HEK293T (cell line): ENCODE measurements at regions not wholly inside any gene's neighbourhood (a gene's known extent, or its start where the extent isn't known, plus 50 kb on each side); places are given as distances from the start of the nearest gene placed in this dataset.
A peak's percentile ranks its signal among the peaks of the same experiment; 100 is the strongest.

Experiments
- CTCF ChIA-PET: fragments of 350-600 bp; formaldehyde crosslinking; extraction: SDS; loops from one replicate; lab custom pipeline; 2021; ENCODE audit warnings: antibody characterized with exemption, inconsistent platforms; lab: Yijun Ruan, JAX
- POLR2A ChIA-PET: fragments of 350-600 bp; formaldehyde crosslinking; extraction: SDS; loops from one replicate; lab custom pipeline; 2020; ENCODE audit warnings: antibody characterized with exemption, inconsistent platforms; lab: Yijun Ruan, JAX
- DNase-seq: peaks from one replicate; pipeline ENCODE4 v3.0.0; 2012; ENCODE audit warnings: mixed read lengths; ENCODE audit errors: extremely low spot score
- ARNT ChIP-seq: fragments of 450-650 bp; IDR thresholded peaks from 2 replicates; pipeline ENCODE4 v1.6.1; 2017; ENCODE audit warnings: mild to moderate bottlenecking
- BHLHE40 ChIP-seq: fragments of 450-650 bp; IDR thresholded peaks from 2 replicates; pipeline ENCODE4 v1.6.1; 2016; ENCODE audit warnings: mild to moderate bottlenecking, moderate library complexity, borderline replicate concordance
- CTBP1 ChIP-seq: fragments of 450-650 bp; IDR thresholded peaks from 2 replicates; pipeline ENCODE4 v1.6.1; 2016; ENCODE audit warnings: borderline replicate concordance
- ELF4 ChIP-seq: fragments of 450-650 bp; IDR thresholded peaks from 2 replicates; pipeline ENCODE4 v1.6.1; 2017; ENCODE audit warnings: antibody characterized with exemption
- FOXA1 ChIP-seq: fragments of 450-650 bp; IDR thresholded peaks from 2 replicates; pipeline ENCODE4 v1.6.1; 2016; ENCODE audit warnings: mild to moderate bottlenecking
- FOXK2 ChIP-seq: fragments of 450-650 bp; IDR thresholded peaks from 2 replicates; pipeline ENCODE4 v1.6.1; 2016; ENCODE audit warnings: mild to moderate bottlenecking
- FOXM1 ChIP-seq: fragments of 450-650 bp; IDR thresholded peaks from 2 replicates; pipeline ENCODE4 v1.6.1; 2017; ENCODE audit warnings: mild to moderate bottlenecking, borderline replicate concordance
- HDGF ChIP-seq: fragments of 450-650 bp; IDR thresholded peaks from 2 replicates; pipeline ENCODE4 v1.6.1; 2017; ENCODE audit warnings: antibody characterized with exemption, borderline replicate concordance
- L3MBTL2 ChIP-seq: fragments of 450-650 bp; conservative IDR thresholded peaks from 2 replicates; pipeline ENCODE4 v1.6.1; 2016; ENCODE audit warnings: mild to moderate bottlenecking
- LEF1 ChIP-seq: fragments of 450-650 bp; IDR thresholded peaks from 2 replicates; pipeline ENCODE4 v1.6.1; 2017; ENCODE audit warnings: mild to moderate bottlenecking, borderline replicate concordance
- NFRKB ChIP-seq: fragments of 450-650 bp; IDR thresholded peaks from 2 replicates; pipeline ENCODE4 v1.6.1; 2016; ENCODE audit warnings: mild to moderate bottlenecking, moderate library complexity
- SP1 ChIP-seq: fragments of 450-650 bp; IDR thresholded peaks from 2 replicates; pipeline ENCODE4 v1.6.1; 2017
- SUZ12 ChIP-seq: fragments of 450-650 bp; IDR thresholded peaks from 2 replicates; pipeline ENCODE4 v1.6.1; 2016; ENCODE audit warnings: mild to moderate bottlenecking
- TARDBP ChIP-seq: fragments of 450-650 bp; IDR thresholded peaks from 2 replicates; pipeline ENCODE4 v1.6.1; 2016
- ZNF384 ChIP-seq: fragments of 450-650 bp; IDR thresholded peaks from 2 replicates; pipeline ENCODE4 v1.6.1; 2016
- TF ChIP-seq, protein P1 (sequence below): fragments of 450-650 bp; IDR thresholded peaks from 2 replicates; pipeline ENCODE4 v1.6.1; 2016

DNA sequence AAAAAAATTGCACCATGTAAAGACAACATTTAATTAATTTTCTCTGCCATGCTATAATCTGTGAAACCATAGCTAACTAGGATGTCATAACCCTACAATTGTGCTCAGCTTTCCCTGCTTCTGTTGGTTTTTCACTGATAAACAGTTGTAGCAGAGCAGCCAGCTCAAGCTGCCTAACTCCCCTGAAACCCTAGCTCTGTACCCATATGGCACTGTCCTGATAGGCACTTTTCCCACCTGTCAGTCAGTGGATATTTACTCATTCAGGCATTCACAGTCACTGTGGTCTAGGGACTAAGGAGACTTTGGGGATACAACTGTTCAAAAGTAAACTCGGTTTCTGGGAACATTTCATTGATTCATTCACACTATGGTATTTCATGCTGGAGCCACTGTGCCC, 407.0 kb downstream of the DSEL start:
- CTCF ChIA-PET = no interaction called here
- POLR2A ChIA-PET = no interaction called here
- no peak for DNase-seq
- no peak for TF ChIP-seq SP1
- TF ChIP-seq CTBP1 = no peak

DNA sequence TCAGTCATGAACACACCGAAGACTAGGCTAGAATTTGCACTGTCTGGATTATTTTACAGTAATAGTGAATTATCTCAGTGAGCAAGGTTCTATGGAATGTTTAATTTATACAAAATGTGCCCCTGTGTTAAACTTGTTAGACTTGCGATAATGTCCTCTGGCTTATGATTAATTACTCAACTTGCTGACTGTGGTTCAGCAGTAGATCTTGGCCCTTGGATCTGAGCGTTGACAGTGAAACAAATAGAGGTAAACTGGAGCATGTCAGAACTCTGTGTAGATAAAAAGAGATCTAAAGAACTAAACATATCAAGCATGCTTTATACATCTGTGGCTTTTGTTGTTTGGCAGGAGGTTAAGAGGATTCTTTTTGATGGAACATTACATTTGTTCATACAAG, 407.6 kb downstream of the DSEL start:
- CTCF ChIA-PET = no interaction called here
- POLR2A ChIA-PET = no interaction called here

DNA sequence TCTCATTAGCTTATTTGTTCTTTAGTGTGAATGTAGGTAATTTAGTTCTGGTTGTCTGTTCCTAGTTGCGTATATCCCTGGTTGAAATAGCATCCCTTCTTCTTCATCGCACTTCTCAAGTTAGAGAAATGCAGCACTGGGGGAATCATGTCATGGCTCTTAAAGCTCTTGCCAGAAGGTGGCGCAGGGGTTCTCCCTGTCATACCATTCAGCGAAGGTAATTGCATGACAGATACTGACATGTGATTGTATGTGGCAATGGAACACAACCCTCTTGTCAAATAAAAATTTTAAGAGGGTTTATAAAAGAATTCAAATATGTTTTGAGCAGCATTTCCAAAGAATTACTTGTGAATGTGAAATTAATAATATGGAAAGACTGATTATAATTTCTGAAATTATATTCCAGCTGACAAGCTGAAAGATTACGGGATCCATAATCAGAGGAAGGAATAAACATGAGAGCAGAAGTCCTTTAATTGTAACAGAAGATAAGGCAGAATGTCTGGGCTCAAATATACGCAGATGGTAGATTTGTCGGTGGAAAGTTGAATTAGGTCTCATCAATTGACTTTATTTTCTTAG, 411.7 kb downstream of the DSEL start:
- TF ChIP-seq SP1 (no peak), NFRKB (no peak), FOXA1 (no peak), L3MBTL2 (no peak), HDGF (no peak), ELF4 (no peak), BHLHE40 (no peak), FOXM1 (no peak), ARNT (no peak), TARDBP (no peak), CTBP1 (no peak), ZNF384 (no peak), FOXK2 (no peak), SUZ12 (no peak), LEF1 (no peak)
- TF ChIP-seq, protein P1, sequence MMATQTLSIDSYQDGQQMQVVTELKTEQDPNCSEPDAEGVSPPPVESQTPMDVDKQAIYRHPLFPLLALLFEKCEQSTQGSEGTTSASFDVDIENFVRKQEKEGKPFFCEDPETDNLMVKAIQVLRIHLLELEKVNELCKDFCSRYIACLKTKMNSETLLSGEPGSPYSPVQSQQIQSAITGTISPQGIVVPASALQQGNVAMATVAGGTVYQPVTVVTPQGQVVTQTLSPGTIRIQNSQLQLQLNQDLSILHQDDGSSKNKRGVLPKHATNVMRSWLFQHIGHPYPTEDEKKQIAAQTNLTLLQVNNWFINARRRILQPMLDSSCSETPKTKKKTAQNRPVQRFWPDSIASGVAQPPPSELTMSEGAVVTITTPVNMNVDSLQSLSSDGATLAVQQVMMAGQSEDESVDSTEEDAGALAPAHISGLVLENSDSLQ = no peak
- peak; percentile 17 for DNase-seq
- CTCF ChIA-PET = interaction anchor here (1.0 to 1.5 kb wide), 2 partner anchors 17 to 96 kb away, joined by 3 to 5 read pairs; no protein-coding TSS in a partner anchor
- POLR2A ChIA-PET = no interaction called here

More for the DNA sequence above, 407.6 kb downstream of the DSEL start:
- TF ChIP-seq ARNT (no peak), L3MBTL2 (no peak), SUZ12 (no peak), ELF4 (no peak), CTBP1 (no peak), TARDBP (no peak), BHLHE40 (no peak), FOXA1 (no peak), FOXM1 (no peak)
- TF ChIP-seq, protein P1 = no peak
- no peak for DNase-seq

DNA sequence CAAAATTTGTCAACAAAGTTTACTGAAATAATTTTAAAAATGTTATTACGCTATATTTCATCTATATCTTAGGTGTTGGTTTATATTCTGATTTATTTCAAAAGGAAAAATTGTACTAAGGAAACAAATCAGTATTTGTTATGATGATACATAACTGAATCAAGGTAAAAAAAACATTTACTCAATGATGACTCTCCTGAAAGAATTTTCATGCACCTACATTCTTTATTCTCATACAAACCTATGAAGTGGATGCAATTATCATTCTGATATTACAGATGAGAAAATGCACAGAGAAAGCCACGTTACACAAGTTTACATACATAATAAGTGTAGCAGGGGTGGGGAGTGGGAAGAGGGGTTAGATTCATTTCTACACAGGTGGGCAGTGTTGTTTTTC, 422.4 kb downstream of the DSEL start:
- DNase-seq = no peak
- TF ChIP-seq TARDBP = no peak
- TF ChIP-seq CTBP1 = no peak
- TF ChIP-seq SUZ12 = no peak
- no peak for TF ChIP-seq ZNF384
- no peak for TF ChIP-seq ELF4
- no peak for TF ChIP-seq FOXM1
- no peak for TF ChIP-seq LEF1
- TF ChIP-seq HDGF = no peak
- no peak for TF ChIP-seq SP1
- TF ChIP-seq FOXK2 = no peak
- TF ChIP-seq L3MBTL2 = no peak
- TF ChIP-seq FOXA1 = no peak
- TF ChIP-seq ARNT = no peak
- no peak for TF ChIP-seq BHLHE40
- TF ChIP-seq, protein P1 = no peak
- ChIA-PET POLR2A (no interaction called here), CTCF (no interaction called here)

DNA sequence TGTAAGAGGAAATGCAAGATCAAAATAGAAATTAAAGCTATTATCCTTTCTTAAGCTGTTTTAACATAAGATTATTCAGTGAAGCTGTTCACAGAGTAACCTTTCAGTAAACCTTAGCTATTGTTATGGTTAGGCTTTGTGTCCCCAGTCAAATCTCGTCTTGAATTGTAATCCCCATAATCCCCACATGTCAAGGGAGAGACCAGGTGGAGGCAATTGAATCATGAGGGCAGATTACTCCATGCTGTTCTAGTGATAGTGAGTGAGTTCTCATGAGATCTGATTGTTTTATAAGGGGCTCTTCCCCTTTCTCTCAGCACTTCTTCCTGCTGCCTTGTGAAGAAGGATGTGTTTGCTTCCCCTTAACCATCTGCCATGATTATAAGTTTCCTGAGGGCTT, 424.4 kb downstream of the DSEL start:
- DNase-seq = no peak
- ChIA-PET CTCF (no interaction called here), POLR2A (no interaction called here)
- TF ChIP-seq ELF4 = no peak
- TF ChIP-seq CTBP1 = no peak
- TF ChIP-seq, protein P1 = no peak
- no peak for TF ChIP-seq FOXA1
- no peak for TF ChIP-seq SUZ12
- TF ChIP-seq ARNT = no peak
- TF ChIP-seq BHLHE40 = no peak
- TF ChIP-seq LEF1 = no peak
- no peak for TF ChIP-seq NFRKB
- no peak for TF ChIP-seq L3MBTL2
- no peak for TF ChIP-seq TARDBP

DNA sequence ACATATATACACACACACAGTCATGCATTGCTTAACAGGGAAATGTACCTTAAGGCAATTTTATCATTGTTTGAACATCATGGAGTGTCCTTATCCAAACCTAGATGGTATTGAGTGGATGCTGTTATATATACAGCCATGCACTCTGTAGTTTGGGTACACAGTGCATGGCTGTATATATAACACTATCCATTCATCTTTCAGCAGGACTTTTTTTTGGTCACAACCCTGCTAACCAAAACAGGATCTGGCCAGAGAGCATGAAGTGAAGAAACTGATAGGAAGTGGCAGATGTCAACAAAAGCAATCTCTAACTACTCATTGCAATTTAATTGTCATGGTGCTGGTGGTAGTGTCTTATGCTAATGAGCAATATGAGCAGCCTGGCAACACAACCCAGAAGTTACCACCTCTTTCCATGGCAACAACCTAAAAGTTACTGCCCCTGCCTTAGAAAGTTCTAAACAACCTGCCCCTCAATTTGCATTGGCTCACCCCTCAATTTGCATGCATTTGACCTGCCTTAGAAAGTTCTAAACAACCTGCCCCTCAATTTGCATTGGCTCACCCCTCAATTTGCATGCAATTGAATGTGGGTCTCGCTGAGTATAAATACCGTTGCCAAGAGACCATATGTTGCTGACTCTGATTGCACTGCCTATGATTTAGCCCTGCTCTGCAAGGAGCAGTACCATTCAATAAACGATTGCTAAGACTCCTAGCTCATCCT, 434.9 kb downstream of the DSEL start:
- ChIA-PET POLR2A (no interaction called here), CTCF (no interaction called here)
- TF ChIP-seq NFRKB = no peak
- TF ChIP-seq SP1 = no peak
- DNase-seq = no peak
